GM06990 (cell line): ENCODE measurements at regions not wholly inside any gene's neighbourhood (a gene's known extent, or its start where the extent isn't known, plus 50 kb on each side); places are given as distances from the start of the nearest gene placed in this dataset.
"Not testable (repeated sequence)": the region's sequence is repeated elsewhere in the genome, so short reads cannot be mapped to it uniquely, and the experiment has no call there.

Source experiments
- DNase-seq: peaks from one replicate; pipeline ENCODE4 v3.0.0-alpha.2; 2011; ENCODE audit not compliant: insufficient read length; ENCODE audit errors: extremely low read depth
- H3K27me3 ChIP-seq: replicated peaks from 2 replicates; pipeline ENCODE4 v1.6.0; 2011; ENCODE audit warnings: low read length; ENCODE audit not compliant: control insufficient read depth, insufficient read depth
- H3K36me3 ChIP-seq: 2 replicates; pipeline ENCODE4 v1.5.1; 2011; ENCODE audit warnings: low read length; ENCODE audit not compliant: control insufficient read depth, insufficient read depth
- H3K4me3 ChIP-seq: replicated peaks from 2 replicates; pipeline ENCODE4 v1.5.1; 2011; ENCODE audit warnings: low read depth, mild to moderate bottlenecking, control low read depth, low read length
- TF ChIP-seq, protein P1 (sequence below): IDR thresholded peaks from 2 replicates; pipeline ENCODE4 v1.5.1; 2011; ENCODE audit warnings: low read length, control low read depth, mild to moderate bottlenecking, inconsistent platforms; ENCODE audit not compliant: insufficient read depth, poor library complexity, severe bottlenecking

DNA sequence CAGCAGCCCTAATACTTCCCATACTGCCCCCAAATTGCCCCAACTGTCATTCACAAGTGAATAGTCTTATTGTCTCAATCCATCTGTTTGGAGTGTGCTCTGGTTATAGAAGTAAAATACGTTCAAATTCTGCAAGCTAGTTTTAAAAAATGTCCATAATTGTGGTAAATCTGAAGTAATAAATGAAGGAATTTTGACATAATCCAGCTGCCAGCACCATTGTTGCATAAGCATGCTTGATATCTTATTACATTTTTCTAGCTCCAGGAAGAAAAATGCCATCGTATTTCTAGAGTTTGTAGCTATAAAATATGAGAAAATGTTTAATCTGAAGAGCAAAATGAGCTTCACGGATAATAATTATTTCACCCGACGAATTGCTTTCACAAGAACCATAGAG lies 664.7 kb downstream of the RFPL4B start:
- Histone ChIP-seq H3K4me3 (no peak overlapping the region), H3K36me3 (no peaks in the 10 kb centered on the region), H3K27me3 (no peaks in the 10 kb centered on the region)
- TF ChIP-seq, protein P1, sequence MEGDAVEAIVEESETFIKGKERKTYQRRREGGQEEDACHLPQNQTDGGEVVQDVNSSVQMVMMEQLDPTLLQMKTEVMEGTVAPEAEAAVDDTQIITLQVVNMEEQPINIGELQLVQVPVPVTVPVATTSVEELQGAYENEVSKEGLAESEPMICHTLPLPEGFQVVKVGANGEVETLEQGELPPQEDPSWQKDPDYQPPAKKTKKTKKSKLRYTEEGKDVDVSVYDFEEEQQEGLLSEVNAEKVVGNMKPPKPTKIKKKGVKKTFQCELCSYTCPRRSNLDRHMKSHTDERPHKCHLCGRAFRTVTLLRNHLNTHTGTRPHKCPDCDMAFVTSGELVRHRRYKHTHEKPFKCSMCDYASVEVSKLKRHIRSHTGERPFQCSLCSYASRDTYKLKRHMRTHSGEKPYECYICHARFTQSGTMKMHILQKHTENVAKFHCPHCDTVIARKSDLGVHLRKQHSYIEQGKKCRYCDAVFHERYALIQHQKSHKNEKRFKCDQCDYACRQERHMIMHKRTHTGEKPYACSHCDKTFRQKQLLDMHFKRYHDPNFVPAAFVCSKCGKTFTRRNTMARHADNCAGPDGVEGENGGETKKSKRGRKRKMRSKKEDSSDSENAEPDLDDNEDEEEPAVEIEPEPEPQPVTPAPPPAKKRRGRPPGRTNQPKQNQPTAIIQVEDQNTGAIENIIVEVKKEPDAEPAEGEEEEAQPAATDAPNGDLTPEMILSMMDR, result no peak
- DNase-seq, result no peak

DNA sequence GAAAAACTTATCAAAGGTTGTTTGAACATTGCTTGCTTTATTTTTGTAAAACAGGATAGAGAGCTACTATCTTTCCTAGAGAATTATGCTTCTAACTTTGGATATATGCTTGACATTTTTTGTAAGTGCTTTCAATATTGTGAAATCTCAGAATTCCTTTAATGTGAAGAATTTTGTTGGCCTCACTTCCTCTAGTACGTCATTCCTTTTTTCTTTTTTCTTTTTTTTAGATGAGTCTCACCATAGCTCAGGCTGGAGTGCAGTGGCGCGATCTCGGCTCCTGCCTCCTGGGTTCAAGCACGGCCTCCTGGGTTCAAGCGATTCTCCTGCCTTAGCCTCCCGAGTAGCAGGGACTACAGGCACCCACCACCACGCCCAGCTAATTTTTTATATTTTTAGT lies 668.1 kb downstream of the RFPL4B start:
- Histone ChIP-seq H3K36me3 (no peaks in the 10 kb centered on the region), H3K27me3 (no peaks in the 10 kb centered on the region), H3K4me3 (no peak overlapping the region)
- TF ChIP-seq, protein P1, result no peak
- DNase-seq, result no peak

DNA sequence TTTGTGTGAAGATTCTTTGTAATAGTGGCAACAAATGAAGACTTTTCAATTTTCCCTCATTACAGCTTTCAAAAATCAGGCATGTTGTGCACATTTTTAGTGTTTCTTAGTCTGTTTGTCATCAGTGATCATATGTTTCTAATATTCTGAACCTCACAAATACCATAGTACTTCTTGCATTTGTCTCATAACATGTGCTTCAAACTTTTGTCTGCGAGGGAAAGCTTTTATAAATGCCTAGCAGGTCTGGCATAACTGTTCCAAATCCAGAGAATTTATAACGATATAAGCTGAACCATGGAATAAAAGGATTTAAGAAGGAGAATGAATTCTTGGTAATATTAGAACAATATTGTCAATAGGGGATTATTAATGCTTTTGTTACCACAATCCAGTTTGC lies 670.2 kb downstream of the RFPL4B start:
- DNase-seq, result no peak
- H3K27me3 ChIP-seq, result no peaks in the 10 kb centered on the region
- no peak overlapping the region for H3K4me3 ChIP-seq
- H3K36me3 ChIP-seq, result no peaks in the 10 kb centered on the region
- TF ChIP-seq, protein P1, result no peak

DNA sequence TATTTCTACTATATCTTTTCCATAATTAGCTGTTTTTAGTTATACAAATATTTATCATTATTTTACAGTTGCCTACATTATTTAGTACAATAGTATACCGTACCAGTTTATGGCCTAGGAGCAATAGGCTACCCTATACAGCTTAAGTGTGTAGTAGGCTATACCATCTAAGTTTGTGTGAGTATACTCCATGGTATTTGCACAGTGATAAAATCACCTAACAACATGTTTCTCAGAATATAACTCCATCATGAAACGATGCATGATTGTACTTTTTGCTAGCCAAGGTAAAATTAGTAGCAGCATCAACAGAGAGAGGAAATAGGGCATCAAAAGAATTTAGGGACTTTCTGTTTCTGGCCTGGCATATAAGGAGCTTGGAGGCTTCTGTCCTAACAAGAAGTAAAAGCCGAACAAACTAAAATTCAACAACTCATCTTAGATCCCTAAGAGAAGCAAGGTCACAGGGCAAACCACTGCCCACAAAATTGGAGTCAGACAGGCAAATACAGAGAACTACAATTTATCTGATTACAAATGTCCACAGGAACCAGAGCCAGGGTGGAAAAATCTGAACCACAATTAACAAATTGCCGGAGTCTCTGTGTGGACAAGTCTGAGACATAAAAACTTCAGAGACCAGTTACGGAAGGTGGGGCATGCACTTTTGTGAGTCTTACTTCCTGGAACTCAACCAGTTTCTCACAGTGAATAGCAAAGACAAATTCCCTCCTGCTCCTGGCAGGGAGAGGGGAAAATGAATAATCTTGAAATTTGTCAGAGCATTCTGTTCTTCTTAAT lies 671.4 kb downstream of the RFPL4B start:
- H3K27me3 ChIP-seq, result no peaks in the 10 kb centered on the region
- no peak for DNase-seq
- TF ChIP-seq, protein P1, result no peak
- no peak overlapping the region for H3K4me3 ChIP-seq
- no peaks in the 10 kb centered on the region for H3K36me3 ChIP-seq

DNA sequence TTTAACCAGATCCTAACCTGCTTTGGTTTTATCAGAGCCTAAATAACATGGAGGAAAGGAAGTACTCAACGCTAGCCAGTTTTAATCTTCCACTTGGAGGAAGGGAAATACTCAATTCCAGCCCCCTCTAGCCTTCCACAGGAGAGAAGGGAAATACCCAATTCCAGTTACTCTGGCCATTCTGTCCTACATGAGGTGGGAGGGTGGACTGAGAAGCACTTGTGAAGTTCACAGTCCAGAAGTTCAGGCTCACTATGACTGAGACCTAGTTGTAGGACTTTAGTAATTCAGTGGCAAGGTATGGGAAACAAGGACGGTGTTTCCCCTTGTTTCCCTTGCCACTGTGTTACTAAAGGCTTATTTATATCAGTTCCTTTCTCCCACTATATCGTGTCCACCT lies 672.0 kb downstream of the RFPL4B start:
- TF ChIP-seq, protein P1, result no peak
- Histone ChIP-seq H3K27me3 (no peaks in the 10 kb centered on the region), H3K36me3 (no peaks in the 10 kb centered on the region), H3K4me3 (no peak overlapping the region)
- no peak for DNase-seq

DNA sequence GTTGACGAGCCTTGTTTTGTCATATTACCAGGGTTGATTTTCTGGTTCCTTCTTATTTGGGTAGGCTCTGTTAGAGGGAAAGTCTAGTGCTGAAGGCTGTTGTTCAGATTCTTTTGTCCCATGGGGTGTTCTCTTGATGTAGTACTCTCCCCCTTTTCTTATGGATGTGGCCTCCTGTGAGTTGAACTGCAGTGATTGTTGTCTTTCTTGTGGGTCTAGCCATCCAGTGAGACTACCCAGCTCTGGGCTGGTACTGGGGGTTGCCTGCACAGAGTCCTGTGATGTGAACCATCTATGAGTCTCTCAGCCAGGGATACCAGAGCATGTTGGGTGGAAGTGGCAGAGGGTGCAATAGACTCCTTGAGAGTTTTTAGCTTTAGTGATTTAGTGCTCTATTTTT lies 680.6 kb downstream of the RFPL4B start:
- Histone ChIP-seq H3K36me3 (no peaks in the 10 kb centered on the region), H3K4me3 (no peak overlapping the region), H3K27me3 (no peaks in the 10 kb centered on the region)
- TF ChIP-seq, protein P1, result no peak
- DNase-seq, result no peak

DNA sequence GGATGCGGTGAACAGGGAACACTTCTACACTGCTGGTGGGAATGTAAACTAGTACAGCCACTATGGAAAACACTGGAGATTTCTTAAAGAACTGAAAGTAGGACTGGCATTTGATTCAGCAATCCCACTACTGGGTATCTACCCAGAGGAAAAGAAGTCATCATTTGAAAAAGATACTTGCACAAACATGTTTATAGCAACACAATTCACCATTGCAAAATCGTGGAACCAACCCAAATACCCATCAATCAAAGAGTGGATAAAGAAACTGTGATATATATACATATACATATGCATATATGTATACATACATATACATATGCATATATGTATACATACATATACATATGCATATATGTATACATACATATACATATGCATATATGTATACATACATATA lies 682.0 kb downstream of the RFPL4B start:
- H3K4me3 ChIP-seq, DNase-seq: not testable (repeated sequence)

More for the DNA sequence above, 682.0 kb downstream of the RFPL4B start:
- H3K27me3 ChIP-seq, H3K36me3 ChIP-seq: not testable (repeated sequence)
